Tibial artery (tissue), 4 donors: ENCODE measurements at regions not wholly inside any gene's neighbourhood (a gene's known extent, or its start where the extent isn't known, plus 50 kb on each side); places are given as distances from the start of the nearest gene placed in this dataset.

ENCODE experiments used
- DNase-seq, 2 donors: peaks; one replicate each; pipeline ENCODE4 v3.0.0-alpha.2; 2019
- H3K27ac ChIP-seq, 2 donors: fragments of 200-600 bp; sonication (generic) in 1 of 2; 1 replicate in 1 of 2; 2 replicates in 1 of 2; pipeline ENCODE4 v1.5.1; 2018 to 2019; ENCODE audit warnings: mild to moderate bottlenecking in 1 of 2
- H3K27me3 ChIP-seq, 2 donors: fragments of 200-600 bp; sonication (generic) in 1 of 2; one replicate each; pipeline versions ENCODE4 v1.5.1 to v1.6.0; 2016 to 2019
- H3K36me3 ChIP-seq, 3 donors: fragments of 200-600 bp; sonication (generic) in 2 of 3; one replicate each; pipeline ENCODE4 v1.5.1; 2016 to 2019; ENCODE audit warnings: mild to moderate bottlenecking in 2 of 3
- H3K4me1 ChIP-seq, 4 donors: fragments of 200-600 bp; sonication (generic) in 2 of 4; 1 replicate in 3 of 4; 2 replicates in 1 of 4; pipeline ENCODE4 v1.5.1; 2016 to 2019
- H3K4me3 ChIP-seq, 2 donors: fragments of 200-600 bp; sonication (generic) in 1 of 2; 1 replicate in 1 of 2; 2 replicates in 1 of 2; pipeline ENCODE4 v1.5.1; 2018 to 2019; ENCODE audit warnings: mild to moderate bottlenecking in 2 of 2
- H3K9me3 ChIP-seq, 3 donors: fragments of 200-600 bp; sonication (generic) in 1 of 3; one replicate each; pipeline ENCODE4 v1.5.1; 2016 to 2019
- CTCF ChIP-seq, 2 experiments: fragments of 200-600 bp in 1 of 2; fragments of 450-650 bp in 1 of 2; IDR thresholded peaks; one replicate each; pipeline ENCODE4 v1.5.1; 2017 to 2019; ENCODE audit warnings: antibody characterized with exemption in 2 of 2, mild to moderate bottlenecking in 1 of 2, moderate library complexity in 1 of 2
- intact Hi-C: fragments of 100-400 bp; cut with DNase I; formaldehyde crosslinking; loops from one replicate; pipeline ENCODE4 v1.15.0; 2023; ENCODE audit warnings: low total_unique reads

- Histone ChIP-seq H3K4me3 (no peak overlapping the region), H3K4me1 (no peaks in the 10 kb centered on the region), H3K27ac (no peak overlapping the region), H3K27me3 (no peaks in the 10 kb centered on the region), H3K9me3 (no peaks in the 10 kb centered on the region), H3K36me3 (no peaks in the 10 kb centered on the region)
- intact Hi-C loops = no loop called here
- no peak for DNase-seq
- TF ChIP-seq CTCF (IDR thresholded peaks at IDR 0.05) = no peak
Observed at GRCh38 chr16:73610605-73611156, 562.8 kb upstream of the ZFHX3 start.

GRCh38 chr16:73610160-73610559 is 562.2 kb upstream of the ZFHX3 start:
- Histone ChIP-seq H3K36me3 (no peaks in the 10 kb centered on the region), H3K9me3 (no peaks in the 10 kb centered on the region), H3K4me1 (no peaks in the 10 kb centered on the region), H3K27me3 (no peaks in the 10 kb centered on the region), H3K27ac (no peak overlapping the region), H3K4me3 (no peak overlapping the region)
- no peak for DNase-seq
- TF ChIP-seq CTCF (IDR thresholded peaks at IDR 0.05) = no peak
- intact Hi-C loops = no loop called here

- intact Hi-C loops = no loop called here
- TF ChIP-seq CTCF (IDR thresholded peaks at IDR 0.05) = no peak
- Histone ChIP-seq H3K36me3 (no peaks in the 10 kb centered on the region), H3K9me3 (no peaks in the 10 kb centered on the region), H3K27ac (no peak overlapping the region), H3K27me3 (no peaks in the 10 kb centered on the region), H3K4me3 (no peak overlapping the region), H3K4me1 (no peaks in the 10 kb centered on the region)
- no peak for DNase-seq
Observed at GRCh38 chr16:73608911-73609310, 561.0 kb upstream of the ZFHX3 start.

GRCh38 chr16:73605309-73605708 is 557.4 kb upstream of the ZFHX3 start:
- no peak overlapping the region for H3K4me3 ChIP-seq
- H3K27ac ChIP-seq = no peak overlapping the region
- no peaks in the 10 kb centered on the region for H3K27me3 ChIP-seq
- H3K9me3 ChIP-seq = no peaks in the 10 kb centered on the region
- DNase-seq = no peak
- H3K36me3 ChIP-seq = no peaks in the 10 kb centered on the region
- intact Hi-C loops = no loop called here
- H3K4me1 ChIP-seq = no peaks in the 10 kb centered on the region
- no peak for TF ChIP-seq CTCF (IDR thresholded peaks at IDR 0.05)

GRCh38 chr16:73601911-73602310 is 554.0 kb upstream of the ZFHX3 start:
- Histone ChIP-seq H3K4me1 (no peaks in the 10 kb centered on the region), H3K4me3 (no peak overlapping the region), H3K36me3 (no peaks in the 10 kb centered on the region), H3K9me3 (no peaks in the 10 kb centered on the region), H3K27me3 (no peaks in the 10 kb centered on the region), H3K27ac (no peak overlapping the region)
- intact Hi-C loops = no loop called here
- no peak for DNase-seq
- no peak for TF ChIP-seq CTCF (IDR thresholded peaks at IDR 0.05)

- H3K4me1 ChIP-seq = no peaks in the 10 kb centered on the region
- no peak for DNase-seq
- no peak overlapping the region for H3K27ac ChIP-seq
- no peak for TF ChIP-seq CTCF (IDR thresholded peaks at IDR 0.05)
- no peaks in the 10 kb centered on the region for H3K27me3 ChIP-seq
- H3K9me3 ChIP-seq = no peaks in the 10 kb centered on the region
- no peaks in the 10 kb centered on the region for H3K36me3 ChIP-seq
- H3K4me3 ChIP-seq = no peak overlapping the region
- intact Hi-C loops = no loop called here
Observed at GRCh38 chr16:73599870-73600269, 551.9 kb upstream of the ZFHX3 start.
